H1 (cell line): ENCODE measurements at regions not wholly inside any gene's neighbourhood (a gene's known extent, or its start where the extent isn't known, plus 50 kb on each side); places are given as distances from the start of the nearest gene placed in this dataset.

Experiments used
- CTCF ChIA-PET: fragments of 300-600 bp; sonication (Branson Sonifier 250); formaldehyde crosslinking; loops from one replicate; lab custom pipeline; 2021; ENCODE audit not compliant: partially characterized antibody; lab: Charles Lee
- POLR2A ChIA-PET: fragments of 300-600 bp; sonication (Branson Sonifier 250); formaldehyde crosslinking; loops from one replicate; lab custom pipeline; 2021; ENCODE audit warnings: inconsistent platforms; ENCODE audit not compliant: partially characterized antibody; lab: Charles Lee
- DNase-seq, 2 experiments: peaks; one replicate each; pipeline versions ENCODE4 v3.0.0 to v3.0.0-alpha.2; 2010 to 2022; ENCODE audit warnings: low spot score in 2 of 2, low read depth in 1 of 2, mixed read lengths in 1 of 2
- FAIRE-seq: peaks from 2 replicates; lab custom pipeline; 2011; peaks lifted over from hg19 to GRCh38; lab: Jason Lieb, UNC
- H2AFZ ChIP-seq: 2 replicates; pipeline ENCODE4 v1.8.1; 2012; ENCODE audit warnings: low read length, inconsistent platforms
- H2AK5ac ChIP-seq: 2 replicates; pipeline ENCODE4 v1.6.1; 2013; ENCODE audit warnings: low read depth, low read length
- H2BK120ac ChIP-seq: replicated peaks from 2 replicates; pipeline ENCODE3; 2013; ENCODE audit warnings: low read depth, low read length, inconsistent platforms
- H2BK12ac ChIP-seq: 2 replicates; pipeline ENCODE4 v1.6.1; 2013; ENCODE audit warnings: low read depth, low read length
- H2BK15ac ChIP-seq: 2 replicates; pipeline ENCODE4 v1.6.1; 2013; ENCODE audit warnings: low read length
- H2BK20ac ChIP-seq: 2 replicates; pipeline ENCODE4 v1.6.1; 2013; ENCODE audit warnings: low read length
- H2BK5ac ChIP-seq: 2 replicates; pipeline ENCODE4 v1.6.1; 2013; ENCODE audit warnings: low read depth, low read length
- H3K14ac ChIP-seq: 2 replicates; pipeline ENCODE4 v1.6.1; 2013; ENCODE audit warnings: inconsistent platforms; ENCODE audit not compliant: insufficient read length
- H3K18ac ChIP-seq: 2 replicates; pipeline ENCODE4 v1.6.1; 2013; ENCODE audit warnings: low read length; ENCODE audit errors: extremely low read depth
- H3K23ac ChIP-seq: 2 replicates; pipeline ENCODE4 v1.6.1; 2013; ENCODE audit warnings: inconsistent platforms; ENCODE audit not compliant: insufficient read length
- H3K23me2 ChIP-seq: 2 replicates; pipeline ENCODE4 v1.6.1; 2013; ENCODE audit warnings: low read depth, low read length
- H3K27ac ChIP-seq: 2 replicates; pipeline ENCODE4 v1.6.1; 2011; ENCODE audit warnings: low read depth, low read length, inconsistent platforms
- H3K27me3 ChIP-seq, 4 experiments: replicated peaks in 1 of 4; 1 replicate in 1 of 4; 2 replicates in 3 of 4; pipeline versions ENCODE4 v1.6.1 to v1.8.1; 2011 to 2013; ENCODE audit warnings: low read length in 3 of 4, mild to moderate bottlenecking in 3 of 4, inconsistent platforms in 2 of 4, mixed read lengths in 2 of 4, moderate library complexity in 1 of 4; ENCODE audit not compliant: control insufficient read depth in 3 of 4, insufficient read depth in 3 of 4; ENCODE audit errors: extremely low read depth in 1 of 4
- H3K36me3 ChIP-seq, 4 experiments: 2 replicates each; pipeline versions ENCODE4 v1.6.1 to v1.8.1; 2011 to 2013; ENCODE audit warnings: mild to moderate bottlenecking in 4 of 4, low read length in 3 of 4, moderate library complexity in 2 of 4, control low read depth in 1 of 4, inconsistent platforms in 1 of 4; ENCODE audit not compliant: insufficient read depth in 4 of 4, control insufficient read depth in 2 of 4
- H3K4ac ChIP-seq: replicated peaks from 2 replicates; pipeline ENCODE3; 2013; ENCODE audit warnings: low read length, low read depth, mixed read lengths, inconsistent platforms; ENCODE audit not compliant: insufficient read length
- H3K4me1 ChIP-seq, 4 experiments: replicated peaks in 1 of 4; 1 replicate in 1 of 4; 2 replicates in 3 of 4; pipeline versions ENCODE4 v1.6.1 to v1.8.1; 2011 to 2013; ENCODE audit warnings: low read length in 3 of 4, inconsistent platforms in 2 of 4, mixed read lengths in 1 of 4; ENCODE audit not compliant: insufficient read depth in 4 of 4, control insufficient read depth in 3 of 4
- H3K4me2 ChIP-seq, 2 experiments: 2 replicates each; pipeline versions ENCODE4 v1.6.1 to v1.8.1; 2011 to 2013; ENCODE audit warnings: low read depth in 2 of 2, low read length in 2 of 2, control low read depth in 1 of 2, inconsistent platforms in 1 of 2, mild to moderate bottlenecking in 1 of 2; ENCODE audit not compliant: insufficient read depth in 1 of 2
- H3K4me3 ChIP-seq, 4 experiments: fragments of 200-600, 300-600 bp in 1 of 4; sonication (generic), shearing (Covaris generic), sonication (Bioruptor Twin) in 1 of 4; 2 replicates each; pipeline versions ENCODE4 v1.5.1 to v1.8.1; 2011 to 2016; ENCODE audit warnings: low read length in 4 of 4, low read depth in 3 of 4, control low read depth in 2 of 4, inconsistent platforms in 2 of 4, mild to moderate bottlenecking in 2 of 4, mixed read lengths in 1 of 4, moderate library complexity in 1 of 4; ENCODE audit not compliant: insufficient read depth in 2 of 4; ENCODE audit errors: extremely low read depth in 1 of 4
- H3K56ac ChIP-seq: replicated peaks from 2 replicates; pipeline ENCODE3; 2013; ENCODE audit warnings: low read depth, mild to moderate bottlenecking, mixed read lengths, low read length, inconsistent platforms; ENCODE audit not compliant: insufficient read length
- H3K79me1 ChIP-seq: 2 replicates; pipeline ENCODE4 v1.6.1; 2013; ENCODE audit warnings: low read depth, low read length, control low read depth
- H3K79me2 ChIP-seq, 2 experiments: 2 replicates each; pipeline versions ENCODE4 v1.6.1 to v1.8.1; 2012 to 2013; ENCODE audit warnings: low read length in 2 of 2, mild to moderate bottlenecking in 2 of 2, inconsistent platforms in 1 of 2; ENCODE audit not compliant: insufficient read depth in 2 of 2, control insufficient read depth in 1 of 2
- H3K9ac ChIP-seq, 4 experiments: replicated peaks in 1 of 4; 1 replicate in 1 of 4; 2 replicates in 3 of 4; pipeline versions ENCODE4 v1.6.1 to v1.8.1; 2011 to 2013; ENCODE audit warnings: low read depth in 3 of 4, low read length in 3 of 4, control low read depth in 2 of 4, mild to moderate bottlenecking in 2 of 4, moderate library complexity in 2 of 4, inconsistent platforms in 1 of 4; ENCODE audit errors: extremely low read depth in 1 of 4
- H3K9me3 ChIP-seq, 2 experiments: 2 replicates each; pipeline versions ENCODE4 v1.6.1 to v1.8.1; 2012 to 2013; ENCODE audit warnings: mild to moderate bottlenecking in 2 of 2, moderate library complexity in 2 of 2, control low read depth in 1 of 2, inconsistent platforms in 1 of 2, low read depth in 1 of 2, low read length in 1 of 2, mixed read lengths in 1 of 2; ENCODE audit not compliant: insufficient read depth in 2 of 2
- H4K20me1 ChIP-seq, 2 experiments: replicated peaks in 1 of 2; 2 replicates each; pipeline versions ENCODE3 to v1.8.1; 2011 to 2013; ENCODE audit warnings: inconsistent platforms in 2 of 2, low read length in 2 of 2, mild to moderate bottlenecking in 1 of 2; ENCODE audit not compliant: insufficient read depth in 2 of 2, control insufficient read depth in 1 of 2
- H4K5ac ChIP-seq: 2 replicates; pipeline ENCODE4 v1.6.1; 2013; ENCODE audit warnings: low read length, low read depth, mixed read lengths, inconsistent platforms; ENCODE audit not compliant: insufficient read length
- H4K8ac ChIP-seq: 2 replicates; pipeline ENCODE4 v1.8.0; 2013; ENCODE audit warnings: mild to moderate bottlenecking, moderate library complexity, low read length, inconsistent platforms; ENCODE audit not compliant: insufficient read depth; ENCODE audit errors: extremely low read depth
- H4K91ac ChIP-seq: replicated peaks from 2 replicates; pipeline ENCODE3; 2013; ENCODE audit warnings: low read length, mixed read lengths, inconsistent platforms; ENCODE audit not compliant: insufficient read length
- CREB1 ChIP-seq: IDR thresholded peaks from 2 replicates; pipeline ENCODE4 v1.6.1; 2012; ENCODE audit warnings: inconsistent platforms
- POLR2AphosphoS5 ChIP-seq: IDR thresholded peaks from 2 replicates; pipeline ENCODE4 v1.6.1; 2011; ENCODE audit warnings: low read depth, low read length
- WGBS, 2 experiments: shearing (Covaris generic) in 1 of 2; methylation state at CpG; one replicate each; pipeline versions ENCODE4 v1.1.6 to v1.1.7; 2013 to 2015; ENCODE audit warnings: low lambda C conversion rate in 2 of 2, mixed read lengths in 2 of 2, inconsistent platforms in 1 of 2, low coverage in 1 of 2, missing lambda C conversion rate in 1 of 2; ENCODE audit not compliant: insufficient replicate concordance in 2 of 2, insufficient coverage in 1 of 2, insufficient read length in 1 of 2; ENCODE audit errors: extremely low coverage in 1 of 2, missing lambda C conversion rate in 1 of 2; 5-methylcytosine and 5-hydroxymethylcytosine counted together

DNA sequence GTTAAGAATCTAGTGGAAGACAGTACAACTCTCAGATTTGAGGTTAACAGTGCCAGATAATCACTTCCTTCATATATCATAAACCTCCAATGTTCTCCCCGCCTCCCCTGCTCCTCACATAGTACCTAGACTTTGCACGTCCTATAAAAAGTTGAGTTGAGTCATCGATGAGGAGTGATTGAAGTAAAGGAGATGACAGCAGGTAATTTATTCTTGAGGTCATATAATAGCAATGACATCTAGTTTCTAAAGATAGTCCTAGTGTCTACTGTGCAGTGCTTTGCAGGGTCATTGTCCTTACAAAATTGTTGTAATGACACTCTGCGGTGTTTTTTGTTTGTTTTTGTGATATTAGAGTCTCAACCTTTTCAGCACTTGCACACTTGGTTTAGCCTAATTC, 510.5 kb upstream of the LRFN5 start:
- H2BK15ac ChIP-seq, result no peak overlapping the region
- peaks cover 0 to 1% of the 10 kb centered on the region in 2 experiments for H4K20me1 ChIP-seq
- no peak overlapping the region for H3K4ac ChIP-seq
- H2AK5ac ChIP-seq, result no peak overlapping the region
- H3K4me2 ChIP-seq, result no peak overlapping the region
- FAIRE-seq, result no peak
- H3K14ac ChIP-seq, result no peak overlapping the region
- DNase-seq, result no peak
- H3K79me2 ChIP-seq, result no peaks in the 10 kb centered on the region
- ChIA-PET POLR2A (no interaction called here), CTCF (no interaction called here)
- no peak overlapping the region for H3K18ac ChIP-seq
- 97% methylated on average over 4 of the region's 4 CpGs; no CpG with 5 or more reads in 1 of the 2 experiments for WGBS, 2 experiments
- no peak overlapping the region for H2BK20ac ChIP-seq
- no peaks in the 10 kb centered on the region for H3K4me1 ChIP-seq
- H3K27me3 ChIP-seq, result no peaks in the 10 kb centered on the region
- H3K4me3 ChIP-seq, result no peak overlapping the region
- H3K56ac ChIP-seq, result no peak overlapping the region
- no peak overlapping the region for H3K23ac ChIP-seq
- no peaks in the 10 kb centered on the region for H3K79me1 ChIP-seq
- no peak overlapping the region for H4K8ac ChIP-seq
- H2BK120ac ChIP-seq, result no peak overlapping the region
- no peak for TF ChIP-seq CREB1
- no peak for TF ChIP-seq POLR2AphosphoS5
- no peaks in the 10 kb centered on the region for H3K23me2 ChIP-seq
- no peak overlapping the region for H2BK5ac ChIP-seq
- H4K91ac ChIP-seq, result no peak overlapping the region
- H3K9me3 ChIP-seq, result peaks cover 3 to 6% of the 10 kb centered on the region in 2 experiments; a peak in 1 of 4 replicates
- no peak overlapping the region for H3K27ac ChIP-seq
- H4K5ac ChIP-seq, result no peak overlapping the region
- H3K36me3 ChIP-seq, result no peaks in the 10 kb centered on the region
- H3K9ac ChIP-seq, result no peak overlapping the region
- no peak overlapping the region for H2AFZ ChIP-seq
- H2BK12ac ChIP-seq, result no peak overlapping the region
